Hepatic stellate cell (primary cell): ENCODE measurements at regions not wholly inside any gene's neighbourhood (a gene's known extent, or its start where the extent isn't known, plus 50 kb on each side); places are given as distances from the start of the nearest gene placed in this dataset.

Experiments
- DNase-seq: peaks from one replicate; pipeline ENCODE4 v3.0.0; 2011; ENCODE audit warnings: low spot score

- no peak for DNase-seq
Observed at GRCh38 chr11:119793335-119793984, 64.5 kb upstream of the NECTIN1 start.

- no peak for DNase-seq
Observed at GRCh38 chr11:119791701-119792151, 62.7 kb upstream of the NECTIN1 start.

- no peak for DNase-seq
Observed at GRCh38 chr11:119791047-119791446, 62.0 kb upstream of the NECTIN1 start.

GRCh38 chr11:119790476-119790875 is 61.5 kb upstream of the NECTIN1 start:
- no peak for DNase-seq

- no peak for DNase-seq
Observed at GRCh38 chr11:119789766-119790407, 60.9 kb upstream of the NECTIN1 start.

GRCh38 chr11:119788911-119789560 is 60.0 kb upstream of the NECTIN1 start:
- DNase-seq: no peak

- no peak for DNase-seq
Observed at GRCh38 chr11:119788096-119788883, 59.3 kb upstream of the NECTIN1 start.

GRCh38 chr11:119787074-119787461 is 58.1 kb upstream of the NECTIN1 start:
- no peak for DNase-seq

GRCh38 chr11:119786431-119787073 is 57.6 kb upstream of the NECTIN1 start:
- DNase-seq: no peak

- no peak for DNase-seq
Observed at GRCh38 chr11:119785131-119785530, 56.1 kb upstream of the NECTIN1 start.

GRCh38 chr11:119784421-119784820 is 55.4 kb upstream of the NECTIN1 start:
- DNase-seq: no peak

GRCh38 chr11:119783466-119784400 is 54.7 kb upstream of the NECTIN1 start:
- no peak for DNase-seq

GRCh38 chr11:119782739-119783072 is 53.7 kb upstream of the NECTIN1 start:
- DNase-seq: peak; percentile 72

GRCh38 chr11:119782006-119782738 is 53.2 kb upstream of the NECTIN1 start:
- no peak for DNase-seq

GRCh38 chr11:119780222-119780953 is 51.4 kb upstream of the NECTIN1 start:
- DNase-seq: no peak

- DNase-seq: no peak
Observed at GRCh38 chr11:119779195-119780071, 50.4 kb upstream of the NECTIN1 start.
